ENCODE measurements at regions not wholly inside any gene's neighbourhood (a gene's known extent, or its start where the extent isn't known, plus 50 kb on each side); places are given as distances from the start of the nearest gene placed in this dataset.

DNA sequence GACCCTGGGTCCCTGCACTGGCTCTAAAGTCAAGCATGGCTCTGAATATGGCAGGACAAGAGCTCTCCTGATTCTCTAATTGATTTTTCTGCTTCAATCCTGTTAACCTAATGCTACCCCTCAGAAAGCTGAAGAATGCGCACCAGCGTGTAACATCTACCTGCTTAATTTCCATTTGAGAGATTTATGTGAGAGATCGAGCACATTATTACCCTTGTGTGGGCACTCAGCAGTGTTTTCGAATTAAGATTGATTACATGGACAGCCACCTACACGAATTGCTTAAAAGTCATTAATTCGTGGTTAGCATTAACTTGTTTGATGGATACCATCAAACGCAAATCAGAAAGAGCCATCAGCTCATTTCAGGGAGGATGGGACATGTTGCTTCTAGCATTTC, 88.7 kb upstream of the PLPP4 start:
- no peak overlapping the region for H3K4me2 ChIP-seq
- Mint-ChIP-seq H3K4me3 (no peak overlapping the region), H3K36me3 (no peaks in the 10 kb centered on the region), H3K27me3 (ENCODE audit: insufficient read depth, low read depth) (no peaks in the 10 kb centered on the region), H3K9me3 (no peaks in the 10 kb centered on the region), H3K27ac (no peak overlapping the region), H3K4me1 (peaks cover 6% of the 10 kb centered on the region)
- no peaks in the 10 kb centered on the region for H3K4me1 ChIP-seq
- no peak overlapping the region for H3K4me3 ChIP-seq
- no peak overlapping the region for H3K9ac ChIP-seq
- H3K27me3 ChIP-seq: no peaks in the 10 kb centered on the region
- H3K27ac ChIP-seq: no peak overlapping the region
- H3K9me3 ChIP-seq (ENCODE audit: low read depth): no peaks in the 10 kb centered on the region
- no peak for TF ChIP-seq CTCF (IDR thresholded peaks at IDR 0.05)
- TF ChIP-seq EZH2phosphoT487 (IDR thresholded peaks at IDR 0.05): no peak
- TF ChIP-seq EZH2 (IDR thresholded peaks at IDR 0.05): no peak
- no peak overlapping the region for H2AFZ ChIP-seq (replicated peaks)
- H4K20me1 ChIP-seq (ENCODE audit: low read depth): no peaks in the 10 kb centered on the region
- no peaks in the 10 kb centered on the region for H3F3A ChIP-seq (ENCODE audit: low read depth)
- no peaks in the 10 kb centered on the region for H3K36me3 ChIP-seq
- DNase-seq (ENCODE audit: low spot score): no peak
- H3K79me2 ChIP-seq (ENCODE audit: low read depth): no peaks in the 10 kb centered on the region

DNA sequence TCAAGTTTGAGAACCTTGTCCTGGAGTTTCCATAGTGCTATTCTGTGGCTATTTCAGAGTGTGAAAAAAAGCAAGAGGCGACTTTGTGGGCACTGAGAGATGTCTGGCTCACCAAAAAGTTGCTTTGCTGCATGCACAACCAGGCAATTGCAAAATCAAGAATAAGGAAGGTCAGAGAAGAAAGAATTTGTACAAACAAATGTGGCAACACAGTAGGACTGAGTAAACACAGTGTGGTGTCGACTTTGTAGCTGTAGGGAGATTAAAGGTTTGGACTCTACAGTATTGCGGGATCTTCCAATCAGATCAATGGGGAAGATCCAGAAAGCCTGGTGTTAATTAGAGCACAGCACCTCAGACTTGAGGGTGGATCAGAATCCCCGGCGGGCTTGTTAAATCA, 88.1 kb upstream of the PLPP4 start:
- TF ChIP-seq CTCF (IDR thresholded peaks at IDR 0.05) (no peak), EZH2phosphoT487 (IDR thresholded peaks at IDR 0.05) (no peak), EZH2 (IDR thresholded peaks at IDR 0.05) (no peak)
- no peaks in the 10 kb centered on the region for H3K79me2 ChIP-seq (ENCODE audit: low read depth)
- no peaks in the 10 kb centered on the region for H3K27me3 Mint-ChIP-seq (ENCODE audit: insufficient read depth, low read depth)
- no peaks in the 10 kb centered on the region for H4K20me1 ChIP-seq (ENCODE audit: low read depth)
- H3K4me2 ChIP-seq: no peak overlapping the region
- peaks cover 6% of the 10 kb centered on the region for H3K4me1 Mint-ChIP-seq
- no peak overlapping the region for H3K4me3 Mint-ChIP-seq
- no peaks in the 10 kb centered on the region for H3K4me1 ChIP-seq
- DNase-seq (ENCODE audit: low spot score): no peak
- H3K9me3 ChIP-seq (ENCODE audit: low read depth): no peaks in the 10 kb centered on the region
- H3K27ac ChIP-seq: no peak overlapping the region
- H3K36me3 ChIP-seq: no peaks in the 10 kb centered on the region
- H3K9me3 Mint-ChIP-seq: no peaks in the 10 kb centered on the region
- no peak overlapping the region for H3K27ac Mint-ChIP-seq
- no peaks in the 10 kb centered on the region for H3F3A ChIP-seq (ENCODE audit: low read depth)
- no peak overlapping the region for H2AFZ ChIP-seq (replicated peaks)
- no peaks in the 10 kb centered on the region for H3K36me3 Mint-ChIP-seq
- no peak overlapping the region for H3K9ac ChIP-seq
- no peak overlapping the region for H3K4me3 ChIP-seq
- H3K27me3 ChIP-seq: no peaks in the 10 kb centered on the region

DNA sequence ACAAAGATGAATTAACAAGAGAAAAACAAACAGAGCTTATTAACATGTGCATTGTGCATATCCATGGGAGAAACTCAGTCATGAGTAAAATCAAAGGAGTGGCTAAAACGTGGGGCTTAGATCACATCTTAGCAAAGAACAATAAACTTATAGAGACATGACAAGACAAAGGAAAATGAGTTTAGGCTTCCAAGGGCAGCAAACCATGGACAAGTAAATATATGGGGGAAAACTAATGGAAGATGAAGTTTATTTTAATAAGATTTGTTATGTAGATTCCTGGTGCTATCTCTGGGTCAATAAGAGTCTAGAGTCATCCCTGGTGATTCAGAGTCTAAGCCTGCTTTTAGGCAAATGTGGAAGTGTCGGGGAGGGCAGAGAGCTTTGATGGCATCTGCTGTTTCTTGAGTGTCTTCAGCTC, 87.2 kb upstream of the PLPP4 start:
- Mint-ChIP-seq H3K4me1 (peaks cover 6% of the 10 kb centered on the region), H3K4me3 (no peak overlapping the region), H3K27me3 (ENCODE audit: insufficient read depth, low read depth) (no peaks in the 10 kb centered on the region), H3K9me3 (no peaks in the 10 kb centered on the region), H3K36me3 (no peaks in the 10 kb centered on the region), H3K27ac (no peak overlapping the region)
- H3K36me3 ChIP-seq: no peaks in the 10 kb centered on the region
- DNase-seq (ENCODE audit: low spot score): no peak
- no peaks in the 10 kb centered on the region for H3K79me2 ChIP-seq (ENCODE audit: low read depth)
- H3F3A ChIP-seq (ENCODE audit: low read depth): no peaks in the 10 kb centered on the region
- H3K9ac ChIP-seq: no peak overlapping the region
- no peaks in the 10 kb centered on the region for H3K27me3 ChIP-seq
- no peaks in the 10 kb centered on the region for H3K9me3 ChIP-seq (ENCODE audit: low read depth)
- H4K20me1 ChIP-seq (ENCODE audit: low read depth): no peaks in the 10 kb centered on the region
- no peak overlapping the region for H3K4me3 ChIP-seq
- TF ChIP-seq CTCF (IDR thresholded peaks at IDR 0.05): no peak
- no peak for TF ChIP-seq EZH2phosphoT487 (IDR thresholded peaks at IDR 0.05)
- TF ChIP-seq EZH2 (IDR thresholded peaks at IDR 0.05): no peak
- no peak overlapping the region for H2AFZ ChIP-seq (replicated peaks)
- no peak overlapping the region for H3K27ac ChIP-seq
- H3K4me1 ChIP-seq: no peaks in the 10 kb centered on the region
- H3K4me2 ChIP-seq: no peak overlapping the region

DNA sequence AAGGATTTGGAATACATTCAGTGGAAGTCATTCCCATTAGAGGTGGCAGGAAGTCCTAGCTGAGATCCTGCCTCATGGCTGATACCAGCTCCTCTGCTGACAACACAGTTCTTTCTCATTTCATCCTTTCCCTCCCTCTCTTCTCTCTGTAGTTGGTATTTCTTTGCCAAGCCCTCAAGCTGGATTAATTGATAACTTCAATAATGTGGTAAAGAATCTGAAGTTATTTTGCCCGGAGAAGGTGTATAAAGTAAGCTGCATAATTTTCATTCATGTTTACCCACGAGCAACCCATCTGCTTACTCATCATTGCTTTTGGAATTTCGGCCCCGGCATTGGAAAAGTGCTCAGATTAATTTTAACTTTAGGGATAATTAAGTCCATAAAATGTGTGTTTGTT, 85.2 kb upstream of the PLPP4 start:
- no peak for DNase-seq (ENCODE audit: low spot score)
- no peaks in the 10 kb centered on the region for H3K27me3 Mint-ChIP-seq (ENCODE audit: insufficient read depth, low read depth)
- H3K9ac ChIP-seq: no peak overlapping the region
- H3K27me3 ChIP-seq: no peaks in the 10 kb centered on the region
- H3K4me2 ChIP-seq: no peak overlapping the region
- H3K36me3 Mint-ChIP-seq: no peaks in the 10 kb centered on the region
- no peaks in the 10 kb centered on the region for H4K20me1 ChIP-seq (ENCODE audit: low read depth)
- no peaks in the 10 kb centered on the region for H3K79me2 ChIP-seq (ENCODE audit: low read depth)
- H3K9me3 Mint-ChIP-seq: no peaks in the 10 kb centered on the region
- H3K27ac Mint-ChIP-seq: no peak overlapping the region
- no peaks in the 10 kb centered on the region for H3F3A ChIP-seq (ENCODE audit: low read depth)
- no peak overlapping the region for H2AFZ ChIP-seq (replicated peaks)
- peaks cover 6% of the 10 kb centered on the region for H3K4me1 Mint-ChIP-seq
- H3K9me3 ChIP-seq (ENCODE audit: low read depth): no peaks in the 10 kb centered on the region
- H3K27ac ChIP-seq: no peak overlapping the region
- TF ChIP-seq EZH2phosphoT487 (IDR thresholded peaks at IDR 0.05) (no peak), EZH2 (IDR thresholded peaks at IDR 0.05) (no peak), CTCF (IDR thresholded peaks at IDR 0.05) (no peak)
- H3K36me3 ChIP-seq: no peaks in the 10 kb centered on the region
- H3K4me3 ChIP-seq: no peak overlapping the region
- H3K4me3 Mint-ChIP-seq: no peak overlapping the region
- no peaks in the 10 kb centered on the region for H3K4me1 ChIP-seq

Measured in neural progenitor cell (in vitro differentiated cells).